Esophagus muscularis mucosa (tissue), 4 donors: ENCODE measurements at regions not wholly inside any gene's neighbourhood (a gene's known extent, or its start where the extent isn't known, plus 50 kb on each side); places are given as distances from the start of the nearest gene placed in this dataset.

Experiments used
- DNase-seq: peaks from one replicate; pipeline ENCODE4 v3.0.0-alpha.2; 2017; ENCODE audit errors: extremely low spot score
- H3K27ac ChIP-seq, 4 donors: fragments of 200-600 bp; sonication (generic); replicated peaks in 1 of 4; 1 replicate in 3 of 4; 2 replicates in 1 of 4; pipeline ENCODE4 v1.5.1; 2016 to 2019; ENCODE audit warnings: mild to moderate bottlenecking in 1 of 4
- H3K27me3 ChIP-seq, 4 donors: fragments of 200-600 bp; sonication (generic); one replicate each; pipeline versions ENCODE4 v1.5.1 to v1.6.0; 2016 to 2019
- H3K36me3 ChIP-seq, 4 donors: fragments of 200-600 bp; sonication (generic); one replicate each; pipeline ENCODE4 v1.5.1; 2016 to 2019
- H3K4me1 ChIP-seq, 4 donors: fragments of 200-600 bp; sonication (generic); one replicate each; pipeline ENCODE4 v1.5.1; 2016 to 2019
- H3K4me3 ChIP-seq, 4 donors: fragments of 200-600 bp; sonication (generic); 1 replicate in 2 of 4; 2 replicates in 2 of 4; pipeline ENCODE4 v1.5.1; 2016 to 2019; ENCODE audit warnings: mild to moderate bottlenecking in 4 of 4, moderate library complexity in 1 of 4
- H3K9me3 ChIP-seq, 4 donors: fragments of 200-600 bp; sonication (generic); 1 replicate in 3 of 4; 2 replicates in 1 of 4; pipeline ENCODE4 v1.5.1; 2016 to 2019
- CTCF ChIP-seq, 3 experiments: fragments of 200-600 bp in 2 of 3; fragments of 450-650 bp in 1 of 3; sonication (generic) in 2 of 3; IDR thresholded peaks; one replicate each; pipeline ENCODE4 v1.5.1; 2017 to 2019; ENCODE audit warnings: antibody characterized with exemption in 3 of 3, mild to moderate bottlenecking in 2 of 3, moderate library complexity in 1 of 3
- EP300 ChIP-seq: sonication (generic); formaldehyde crosslinking; IDR thresholded peaks from one replicate; pipeline ENCODE4 v1.6.1; 2017; ENCODE audit warnings: antibody characterized with exemption
- POLR2A ChIP-seq: fragments of 450-650 bp; IDR thresholded peaks from one replicate; pipeline ENCODE4 v1.6.1; 2017; ENCODE audit warnings: antibody characterized with exemption, moderate library complexity, mild to moderate bottlenecking, low read depth
- POLR2AphosphoS5 ChIP-seq, 2 donors: sonication (generic); formaldehyde crosslinking; IDR thresholded peaks; one replicate each; pipeline ENCODE4 v1.6.1; 2017; ENCODE audit warnings: antibody characterized with exemption in 2 of 2
- WGBS: methylation state at CpG from one replicate; pipeline ENCODE4 v1.1.5; 2018; 5-methylcytosine and 5-hydroxymethylcytosine counted together
- intact Hi-C: fragments of 100-400 bp; cut with DNase I; formaldehyde crosslinking; loops from one replicate; pipeline ENCODE4 v1.15.1; 2023

DNA sequence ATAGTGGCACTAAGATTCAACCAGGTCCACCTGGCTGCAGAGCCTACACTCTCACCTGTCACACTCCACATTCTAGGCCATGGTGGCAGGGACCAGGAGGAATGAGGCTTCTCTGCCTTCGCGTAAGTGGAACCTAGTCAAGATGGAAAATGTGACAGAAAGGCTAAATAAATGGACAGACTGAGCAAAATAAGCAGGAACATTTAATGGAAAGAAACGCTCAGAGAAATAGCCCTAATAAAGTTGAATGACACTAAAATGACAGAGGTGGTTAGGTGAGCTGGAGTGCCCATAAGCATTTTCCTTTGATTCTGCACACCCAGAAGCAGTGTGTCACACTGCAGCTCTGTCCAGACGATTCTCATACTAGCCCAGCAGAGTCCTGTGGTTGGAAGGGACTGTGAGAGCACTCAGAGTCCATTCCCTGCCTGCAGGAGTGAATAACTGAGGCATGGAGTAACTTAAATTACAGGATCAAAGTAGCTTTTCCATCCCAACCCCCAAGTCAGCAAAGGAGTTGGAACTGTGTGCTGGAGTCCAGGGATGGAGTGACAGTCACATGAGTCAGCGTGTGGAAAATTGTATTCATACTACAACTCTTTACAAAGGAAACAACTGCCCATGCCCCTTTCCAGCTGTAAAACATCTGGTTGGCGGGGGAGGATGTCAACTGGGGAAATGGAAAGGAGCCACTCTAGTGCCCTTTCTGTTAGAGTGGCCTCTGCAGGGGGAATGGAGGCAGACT, 105.4 kb upstream of the LGALSL start:
- no peaks in the 10 kb centered on the region for H3K27me3 ChIP-seq
- no peaks in the 10 kb centered on the region for H3K36me3 ChIP-seq
- intact Hi-C loops, result no loop called here
- 68% methylated on average over 6 of the region's 6 CpGs for WGBS
- H3K4me1 ChIP-seq, result no peaks in the 10 kb centered on the region
- H3K27ac ChIP-seq, result no peak overlapping the region
- H3K4me3 ChIP-seq, result no peak overlapping the region
- no peaks in the 10 kb centered on the region for H3K9me3 ChIP-seq
- DNase-seq, result no peak
- TF ChIP-seq EP300, result no peak
- no peak for TF ChIP-seq POLR2A
- no peak for TF ChIP-seq POLR2AphosphoS5 (IDR thresholded peaks at IDR 0.05)
- no peak for TF ChIP-seq CTCF (IDR thresholded peaks at IDR 0.05)

DNA sequence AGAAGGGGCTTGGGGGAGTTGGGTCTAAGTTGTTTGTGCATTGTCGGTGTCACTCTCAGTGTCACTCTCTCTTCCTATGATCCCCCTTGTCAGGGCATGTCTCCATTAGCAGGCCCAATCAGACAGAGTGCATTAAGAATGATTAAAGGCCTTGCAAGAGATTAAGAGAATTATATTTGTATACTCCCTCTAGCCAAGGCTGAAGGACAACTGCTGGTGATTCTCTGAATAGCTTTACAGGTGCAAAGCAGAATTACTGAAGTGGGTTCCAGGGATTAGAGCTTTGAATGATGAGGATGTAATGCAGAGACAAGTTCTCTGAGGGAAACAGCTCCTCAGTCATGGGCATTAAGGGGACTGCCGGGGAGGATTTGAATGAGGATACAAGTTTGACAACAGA, 104.8 kb upstream of the LGALSL start:
- H3K36me3 ChIP-seq, result no peaks in the 10 kb centered on the region
- H3K27ac ChIP-seq, result no peak overlapping the region
- H3K4me3 ChIP-seq, result no peak overlapping the region
- no peak for TF ChIP-seq EP300
- TF ChIP-seq CTCF (IDR thresholded peaks at IDR 0.05), result no peak
- no peak for TF ChIP-seq POLR2A
- no peak for TF ChIP-seq POLR2AphosphoS5 (IDR thresholded peaks at IDR 0.05)
- H3K9me3 ChIP-seq, result no peaks in the 10 kb centered on the region
- H3K27me3 ChIP-seq, result no peaks in the 10 kb centered on the region
- DNase-seq, result no peak
- WGBS, result 94% methylated on average over 2 of the region's 2 CpGs
- intact Hi-C loops, result no loop called here
- no peaks in the 10 kb centered on the region for H3K4me1 ChIP-seq

GRCh38 chr2:64350996-64351395, 103.0 kb upstream of the LGALSL start:
- H3K27me3 ChIP-seq, result no peaks in the 10 kb centered on the region
- no peaks in the 10 kb centered on the region for H3K4me1 ChIP-seq
- intact Hi-C loops, result no loop called here
- H3K27ac ChIP-seq, result no peak overlapping the region
- H3K9me3 ChIP-seq, result no peaks in the 10 kb centered on the region
- H3K4me3 ChIP-seq, result no peak overlapping the region
- DNase-seq, result no peak
- H3K36me3 ChIP-seq, result no peaks in the 10 kb centered on the region
- TF ChIP-seq EP300 (no peak), POLR2AphosphoS5 (IDR thresholded peaks at IDR 0.05) (no peak), CTCF (IDR thresholded peaks at IDR 0.05) (no peak), POLR2A (no peak)
- 93% methylated on average over 2 of the region's 2 CpGs for WGBS

- TF ChIP-seq POLR2A, result no peak
- TF ChIP-seq EP300, result no peak
- no peak for TF ChIP-seq CTCF (IDR thresholded peaks at IDR 0.05)
- TF ChIP-seq POLR2AphosphoS5 (IDR thresholded peaks at IDR 0.05), result no peak
- Histone ChIP-seq H3K36me3 (no peaks in the 10 kb centered on the region), H3K27me3 (no peaks in the 10 kb centered on the region), H3K4me1 (no peaks in the 10 kb centered on the region), H3K9me3 (no peaks in the 10 kb centered on the region), H3K4me3 (no peak overlapping the region), H3K27ac (no peak overlapping the region)
- intact Hi-C loops, result no loop called here
- DNase-seq, result no peak
- WGBS, result 89% methylated on average over 1 of the region's 1 CpG
Measured at GRCh38 chr2:64352292-64352691, 101.7 kb upstream of the LGALSL start.
